SH-SY5Y (cell line): ENCODE measurements at regions not wholly inside any gene's neighbourhood (a gene's known extent, or its start where the extent isn't known, plus 50 kb on each side); places are given as distances from the start of the nearest gene placed in this dataset.

ENCODE experiments used
- GATA2 ChIP-seq: IDR thresholded peaks from 2 replicates; pipeline ENCODE4 v1.6.1; 2011; ENCODE audit warnings: mild to moderate bottlenecking, low read depth, low read length
- GATA3 ChIP-seq: IDR thresholded peaks from 2 replicates; pipeline ENCODE4 v1.6.1; 2011; ENCODE audit warnings: low read depth, mild to moderate bottlenecking, low read length, moderate library complexity

DNA sequence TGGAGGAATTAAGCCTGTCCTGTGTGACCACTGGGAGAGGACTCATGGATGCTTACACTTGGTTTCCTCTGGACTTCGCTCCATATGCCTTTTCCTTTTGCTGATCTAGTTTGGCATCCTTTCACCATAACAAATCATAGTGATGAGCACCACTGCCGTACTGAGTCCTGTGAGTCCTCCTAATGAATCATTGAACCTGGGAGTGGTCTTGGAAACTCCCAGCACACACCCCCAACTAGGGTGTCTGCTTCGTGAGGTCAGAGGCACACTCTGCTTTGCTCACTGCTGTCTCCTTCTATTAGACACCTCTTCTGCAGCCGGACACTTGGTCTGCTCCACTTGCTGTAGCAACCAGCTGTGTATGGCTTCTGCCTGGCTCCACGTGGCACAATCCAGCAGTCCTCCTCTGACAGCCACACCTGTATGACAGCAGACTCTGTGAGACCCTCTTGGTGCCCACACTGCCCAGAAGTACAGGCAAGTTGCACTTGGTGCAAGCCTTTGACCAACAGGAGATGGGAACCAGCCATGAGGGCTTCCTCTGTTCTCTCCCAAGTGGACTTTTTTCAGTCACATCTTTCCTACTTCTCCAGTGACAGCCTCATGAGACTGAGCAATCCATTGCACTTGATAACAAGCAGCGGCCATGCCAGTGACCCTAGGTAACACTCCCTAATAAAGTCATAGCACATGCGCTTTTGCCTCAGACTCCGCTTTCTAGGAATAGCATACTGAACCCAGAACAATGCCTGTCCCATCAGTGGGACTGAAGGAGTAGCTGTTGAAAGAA, 65.0 kb upstream of the HMGXB4 start:
- TF ChIP-seq GATA2 (no peak), GATA3 (no peak)
